ENCODE measurements at regions not wholly inside any gene's neighbourhood (a gene's known extent, or its start where the extent isn't known, plus 50 kb on each side); places are given as distances from the start of the nearest gene placed in this dataset.

DNA sequence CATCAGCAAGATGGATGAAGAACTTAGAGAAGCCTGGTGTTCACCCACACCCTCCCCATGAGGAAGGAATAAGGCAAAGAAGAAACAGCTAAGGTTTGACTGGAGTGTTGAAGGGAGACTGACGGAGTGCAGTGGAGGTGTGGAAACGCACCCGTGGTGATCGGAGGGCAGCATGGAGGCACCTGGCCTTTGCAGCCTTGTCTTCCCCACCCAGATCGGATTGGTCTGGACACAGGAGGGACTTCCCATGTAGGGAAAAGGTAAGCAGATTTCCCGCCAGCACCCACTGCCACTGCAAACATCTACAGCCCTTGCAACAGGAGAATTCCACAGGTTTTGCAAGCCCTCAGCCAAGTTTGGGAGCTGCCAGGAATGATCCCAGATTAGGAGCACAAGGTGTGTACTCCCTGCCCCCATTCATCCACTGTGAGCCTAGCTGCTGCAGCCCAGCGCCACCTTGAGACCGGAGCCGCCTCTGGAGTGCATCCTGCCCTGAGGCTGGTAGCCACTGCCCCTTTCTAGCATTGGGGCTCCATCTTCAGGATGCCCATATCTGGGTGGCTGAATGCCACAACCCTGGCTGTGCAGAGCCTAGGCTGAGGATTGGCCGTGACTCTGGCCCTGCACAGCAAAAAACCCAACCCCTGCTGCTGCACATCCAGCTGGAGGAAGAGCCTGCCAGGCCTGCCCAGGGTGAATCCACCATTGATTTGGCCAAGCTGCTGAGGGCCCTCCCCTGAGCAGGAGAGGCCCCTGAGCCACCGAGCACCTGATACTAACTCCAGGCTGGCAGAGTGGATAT, 411.1 kb downstream of the TMEM121 start:
- TF ChIP-seq, protein P1, sequence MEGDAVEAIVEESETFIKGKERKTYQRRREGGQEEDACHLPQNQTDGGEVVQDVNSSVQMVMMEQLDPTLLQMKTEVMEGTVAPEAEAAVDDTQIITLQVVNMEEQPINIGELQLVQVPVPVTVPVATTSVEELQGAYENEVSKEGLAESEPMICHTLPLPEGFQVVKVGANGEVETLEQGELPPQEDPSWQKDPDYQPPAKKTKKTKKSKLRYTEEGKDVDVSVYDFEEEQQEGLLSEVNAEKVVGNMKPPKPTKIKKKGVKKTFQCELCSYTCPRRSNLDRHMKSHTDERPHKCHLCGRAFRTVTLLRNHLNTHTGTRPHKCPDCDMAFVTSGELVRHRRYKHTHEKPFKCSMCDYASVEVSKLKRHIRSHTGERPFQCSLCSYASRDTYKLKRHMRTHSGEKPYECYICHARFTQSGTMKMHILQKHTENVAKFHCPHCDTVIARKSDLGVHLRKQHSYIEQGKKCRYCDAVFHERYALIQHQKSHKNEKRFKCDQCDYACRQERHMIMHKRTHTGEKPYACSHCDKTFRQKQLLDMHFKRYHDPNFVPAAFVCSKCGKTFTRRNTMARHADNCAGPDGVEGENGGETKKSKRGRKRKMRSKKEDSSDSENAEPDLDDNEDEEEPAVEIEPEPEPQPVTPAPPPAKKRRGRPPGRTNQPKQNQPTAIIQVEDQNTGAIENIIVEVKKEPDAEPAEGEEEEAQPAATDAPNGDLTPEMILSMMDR (conservative IDR thresholded peaks at IDR 0.05; ENCODE audit: low read depth, low read length) = no peak
- TF ChIP-seq EZH2 (IDR thresholded peaks at IDR 0.05; ENCODE audit: borderline replicate concordance, low read depth, low read length, poor library complexity, severe bottlenecking) = no peak
